ENCODE measurements at regions not wholly inside any gene's neighbourhood (a gene's known extent, or its start where the extent isn't known, plus 50 kb on each side); places are given as distances from the start of the nearest gene placed in this dataset.

- TF ChIP-seq, protein P1, sequence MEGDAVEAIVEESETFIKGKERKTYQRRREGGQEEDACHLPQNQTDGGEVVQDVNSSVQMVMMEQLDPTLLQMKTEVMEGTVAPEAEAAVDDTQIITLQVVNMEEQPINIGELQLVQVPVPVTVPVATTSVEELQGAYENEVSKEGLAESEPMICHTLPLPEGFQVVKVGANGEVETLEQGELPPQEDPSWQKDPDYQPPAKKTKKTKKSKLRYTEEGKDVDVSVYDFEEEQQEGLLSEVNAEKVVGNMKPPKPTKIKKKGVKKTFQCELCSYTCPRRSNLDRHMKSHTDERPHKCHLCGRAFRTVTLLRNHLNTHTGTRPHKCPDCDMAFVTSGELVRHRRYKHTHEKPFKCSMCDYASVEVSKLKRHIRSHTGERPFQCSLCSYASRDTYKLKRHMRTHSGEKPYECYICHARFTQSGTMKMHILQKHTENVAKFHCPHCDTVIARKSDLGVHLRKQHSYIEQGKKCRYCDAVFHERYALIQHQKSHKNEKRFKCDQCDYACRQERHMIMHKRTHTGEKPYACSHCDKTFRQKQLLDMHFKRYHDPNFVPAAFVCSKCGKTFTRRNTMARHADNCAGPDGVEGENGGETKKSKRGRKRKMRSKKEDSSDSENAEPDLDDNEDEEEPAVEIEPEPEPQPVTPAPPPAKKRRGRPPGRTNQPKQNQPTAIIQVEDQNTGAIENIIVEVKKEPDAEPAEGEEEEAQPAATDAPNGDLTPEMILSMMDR (IDR thresholded peaks at IDR 0.05): no peak
- TF ChIP-seq EZH2 (IDR thresholded peaks at IDR 0.05; ENCODE audit: borderline replicate concordance, insufficient read depth, low read depth, low read length, poor library complexity, severe bottlenecking): no peak
Measured at GRCh38 chr10:89889606-89890005, 188.2 kb downstream of the KIF20B start.

Measured in B cell (primary cell).